ENCODE measurements at regions not wholly inside any gene's neighbourhood (a gene's known extent, or its start where the extent isn't known, plus 50 kb on each side); places are given as distances from the start of the nearest gene placed in this dataset.

- no peak for TF ChIP-seq ZBTB49 (CRISPR knock-in tag; IDR thresholded peaks at IDR 0.05; ENCODE audit: borderline replicate concordance)
- no peak for TF ChIP-seq POLR2AphosphoS5 (IDR thresholded peaks at IDR 0.05; ENCODE audit: low read depth, low read length)
- no peak for TF ChIP-seq HMG20A (CRISPR knock-in tag; IDR thresholded peaks at IDR 0.05; ENCODE audit: borderline replicate concordance)
- no peak for TF ChIP-seq NFE2 (CRISPR knock-in tag; IDR thresholded peaks at IDR 0.05)
Observed at GRCh38 chr7:106345421-106346166, 60.8 kb upstream of the NAMPT start (continued).

- ChIA-PET POLR2A (no interaction called here), CTCF (ENCODE audit: low intra/inter-chr PET ratio, low total read pairs) (no interaction called here)
Observed at GRCh38 chr7:106344861-106345260, 60.1 kb upstream of the NAMPT start.

More at GRCh38 chr7:106344861-106345260, 60.1 kb upstream of the NAMPT start:
- FAIRE-seq (no peak), DNase-seq (ENCODE audit: low spot score) (no peak), ATAC-seq (no peak)
- peaks cover 22% of the 10 kb centered on the region; the same call in 1 of the 2 replicates for H3K9me3 ChIP-seq (ENCODE audit: low read length)
- H3K79me2 ChIP-seq (ENCODE audit: insufficient read depth, low read length), result no peaks in the 10 kb centered on the region
- TF ChIP-seq STAG1 (CRISPR knock-in tag; IDR thresholded peaks at IDR 0.05) (no peak), TOE1 (CRISPR knock-in tag; IDR thresholded peaks at IDR 0.05) (no peak), HNF1A (IDR thresholded peaks at IDR 0.05; ENCODE audit: low read depth) (no peak), HNF1A (CRISPR knock-in tag; IDR thresholded peaks at IDR 0.05; ENCODE audit: borderline replicate concordance) (no peak), IKZF4 (CRISPR knock-in tag; IDR thresholded peaks at IDR 0.05; ENCODE audit: borderline replicate concordance, low read depth, not compliant biosample characterization) (no peak), HMGXB4 (CRISPR knock-in tag; IDR thresholded peaks at IDR 0.05; ENCODE audit: borderline replicate concordance in 1 of 2, low read depth in 1 of 2) (no peak)
- H3K4me3 ChIP-seq (replicated peaks in 1 of 3; ENCODE audit: insufficient read depth in 1 of 3, low read depth in 2 of 3, low read length in 3 of 3), result no peak overlapping the region
- H3K4me2 ChIP-seq (ENCODE audit: low read depth, low read length), result no peak overlapping the region
- H4K20me1 ChIP-seq (ENCODE audit: insufficient read depth, low read length), result no peaks in the 10 kb centered on the region
- no peak overlapping the region for H2AFZ ChIP-seq (ENCODE audit: low read length)
- no peak overlapping the region for H3K9ac ChIP-seq (ENCODE audit: insufficient read depth, low read depth, low read length)
- intact Hi-C loops (cut with micrococcal nuclease; ENCODE audit: unreplicated experiment), result no loop called here
- H3K27ac ChIP-seq (ENCODE audit: extremely low read length, insufficient read depth, low read length), result no peak overlapping the region
- H3K27me3 ChIP-seq (ENCODE audit: control insufficient read depth in 1 of 2, insufficient read depth in 2 of 2, low read length in 2 of 2), result no peaks in the 10 kb centered on the region
- H3K36me3 ChIP-seq (replicated peaks in 1 of 2; ENCODE audit: control insufficient read depth in 1 of 2, insufficient read depth in 2 of 2, low read length in 2 of 2), result no peaks in the 10 kb centered on the region
- no TSS peak for BruUV-seq (replicated peaks)
- in situ Hi-C loops (cut with HindIII; ENCODE audit: extremely low pct_ligation_motif_present, low pct_unique_long_range_greater_than_20kb), result no loop called here
- 66% methylated on average over 4 of the region's 4 CpGs for WGBS (ENCODE audit: low lambda C conversion rate)
- no peaks in the 10 kb centered on the region for H3K4me1 ChIP-seq (ENCODE audit: insufficient read depth, low read length)

Measured in HepG2 (cell line).